Parathyroid adenoma (tissue), 2 donors: ENCODE measurements at regions not wholly inside any gene's neighbourhood (a gene's known extent, or its start where the extent isn't known, plus 50 kb on each side); places are given as distances from the start of the nearest gene placed in this dataset.

Experiments
- H2AFZ ChIP-seq: fragments of 300-600 bp; sonication (generic); one replicate; pipeline ENCODE4 v1.7.0; 2017; ENCODE audit warnings: antibody characterized with exemption, mild to moderate bottlenecking
- H3K27ac ChIP-seq: fragments of 300-600 bp; sonication (generic); one replicate; pipeline ENCODE4 v1.7.0; 2017
- H3K27me3 ChIP-seq: fragments of 300-600 bp; sonication (generic); one replicate; pipeline ENCODE4 v1.7.0; 2017; ENCODE audit warnings: low read length; ENCODE audit not compliant: control insufficient read depth, insufficient read depth
- H3K36me3 ChIP-seq: fragments of 300-600 bp; sonication (generic); one replicate; pipeline ENCODE4 v1.7.0; 2017; ENCODE audit warnings: low read length; ENCODE audit not compliant: control insufficient read depth, insufficient read depth
- H3K4me1 ChIP-seq: fragments of 300-600 bp; sonication (generic); one replicate; pipeline ENCODE4 v1.7.0; 2017; ENCODE audit warnings: control low read depth
- H3K4me2 ChIP-seq: fragments of 300-600 bp; sonication (generic); one replicate; pipeline ENCODE4 v1.7.0; 2017; ENCODE audit warnings: low read length
- H3K4me3 ChIP-seq: fragments of 300-600 bp; sonication (generic); one replicate; pipeline ENCODE4 v1.7.0; 2017; ENCODE audit warnings: low read depth, low read length
- H3K79me2 ChIP-seq: fragments of 300-600 bp; sonication (generic); one replicate; pipeline ENCODE4 v1.7.0; 2017; ENCODE audit warnings: control low read depth
- H3K9ac ChIP-seq: fragments of 300-600 bp; sonication (generic); one replicate; pipeline ENCODE4 v1.7.0; 2017; ENCODE audit warnings: mild to moderate bottlenecking
- H3K9me3 ChIP-seq: fragments of 300-600 bp; sonication (generic); one replicate; pipeline ENCODE4 v1.7.0; 2017; ENCODE audit warnings: low read length; ENCODE audit not compliant: control insufficient read depth
- CTCF ChIP-seq: fragments of 300-600 bp; sonication (generic); IDR thresholded peaks from one replicate; pipeline ENCODE4 v1.7.0; 2017; ENCODE audit warnings: antibody characterized with exemption, mild to moderate bottlenecking
- donor health status: primary hyperparathyroidism.

DNA sequence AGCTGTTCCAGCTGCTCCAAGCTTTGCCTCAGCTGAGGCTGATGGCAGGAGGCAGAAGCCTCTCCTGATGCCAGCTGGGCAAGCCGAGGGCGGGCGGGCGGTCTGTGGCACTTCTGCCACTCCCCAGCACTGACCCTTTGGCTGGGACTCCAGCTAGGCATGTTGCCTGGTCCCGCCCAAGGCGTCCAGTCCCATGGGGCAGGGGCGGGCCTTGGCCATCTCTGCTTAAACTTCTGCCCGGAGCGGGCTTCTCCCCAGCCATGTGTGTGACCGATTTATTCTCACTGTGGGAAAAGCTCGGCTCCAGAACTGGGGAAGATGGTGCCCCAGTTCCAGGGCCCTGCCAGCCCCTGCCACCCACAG is 349.1 kb downstream of the SEC14L1 start:
- H3K36me3 ChIP-seq, result no peaks in the 10 kb centered on the region
- H3K4me3 ChIP-seq, result no peak overlapping the region
- no peak overlapping the region for H3K27ac ChIP-seq

GRCh38 chr17:77490361-77491183 is 349.8 kb downstream of the SEC14L1 start:
- H3K9ac ChIP-seq, result no peak overlapping the region
- H3K4me2 ChIP-seq, result no peak overlapping the region
- no peak for TF ChIP-seq CTCF
- H3K79me2 ChIP-seq, result no peaks in the 10 kb centered on the region
- H2AFZ ChIP-seq, result no peak overlapping the region
- H3K4me1 ChIP-seq, result no peaks in the 10 kb centered on the region
- H3K36me3 ChIP-seq, result no peaks in the 10 kb centered on the region
- no peaks in the 10 kb centered on the region for H3K27me3 ChIP-seq
- no peaks in the 10 kb centered on the region for H3K9me3 ChIP-seq
- H3K4me3 ChIP-seq, result no peak overlapping the region
- H3K27ac ChIP-seq, result no peak overlapping the region

More for the DNA sequence above, 349.1 kb downstream of the SEC14L1 start:
- Histone ChIP-seq H3K4me2 (no peak overlapping the region), H3K79me2 (no peaks in the 10 kb centered on the region), H3K9me3 (no peaks in the 10 kb centered on the region), H3K4me1 (no peaks in the 10 kb centered on the region), H3K9ac (no peak overlapping the region), H3K27me3 (no peaks in the 10 kb centered on the region), H2AFZ (no peak overlapping the region)
- no peak for TF ChIP-seq CTCF

DNA sequence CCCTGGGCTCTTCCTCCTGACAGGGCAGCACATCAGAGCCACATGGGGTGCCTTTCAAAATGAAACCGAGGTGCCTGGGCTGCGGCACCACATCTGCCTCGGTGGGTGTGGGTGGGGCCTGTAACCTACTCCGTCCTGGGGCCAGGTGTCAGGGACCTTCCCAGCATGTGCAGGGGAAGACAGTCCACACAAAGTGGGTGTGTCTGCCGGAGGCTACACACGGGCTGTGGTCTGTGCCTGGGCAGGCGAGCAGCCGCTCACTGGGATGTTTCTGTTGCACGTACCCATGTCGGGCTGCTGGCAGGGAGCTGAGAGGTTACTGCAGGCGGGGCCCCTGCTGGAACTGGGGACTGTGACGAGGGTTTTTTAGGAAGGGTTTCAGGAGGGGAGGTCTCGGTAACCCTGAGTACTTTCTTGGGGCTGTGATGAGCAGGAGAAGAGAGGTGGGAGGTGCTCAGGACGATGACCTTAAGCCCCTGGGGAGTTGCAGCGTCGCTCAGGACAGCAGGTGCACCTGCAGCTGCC is 351.2 kb downstream of the SEC14L1 start:
- H3K27ac ChIP-seq, result no peak overlapping the region
- TF ChIP-seq CTCF, result no peak

GRCh38 chr17:77492446-77493237 is 351.9 kb downstream of the SEC14L1 start:
- H3K36me3 ChIP-seq, result no peaks in the 10 kb centered on the region
- no peaks in the 10 kb centered on the region for H3K27me3 ChIP-seq
- no peak for TF ChIP-seq CTCF
- H3K4me3 ChIP-seq, result no peak overlapping the region
- H3K79me2 ChIP-seq, result no peaks in the 10 kb centered on the region
- H3K4me1 ChIP-seq, result no peaks in the 10 kb centered on the region
- H3K9ac ChIP-seq, result no peak overlapping the region
- no peak overlapping the region for H3K4me2 ChIP-seq
- no peak overlapping the region for H2AFZ ChIP-seq
- no peak overlapping the region for H3K27ac ChIP-seq
- H3K9me3 ChIP-seq, result no peaks in the 10 kb centered on the region

More for the DNA sequence above, 351.2 kb downstream of the SEC14L1 start:
- Histone ChIP-seq H3K4me3 (no peak overlapping the region), H3K9ac (no peak overlapping the region), H3K36me3 (no peaks in the 10 kb centered on the region), H3K4me2 (no peak overlapping the region), H3K27me3 (no peaks in the 10 kb centered on the region), H3K9me3 (no peaks in the 10 kb centered on the region), H2AFZ (no peak overlapping the region), H3K79me2 (no peaks in the 10 kb centered on the region), H3K4me1 (no peaks in the 10 kb centered on the region)
